ENCODE measurements at regions not wholly inside any gene's neighbourhood (a gene's known extent, or its start where the extent isn't known, plus 50 kb on each side); places are given as distances from the start of the nearest gene placed in this dataset.

DNA sequence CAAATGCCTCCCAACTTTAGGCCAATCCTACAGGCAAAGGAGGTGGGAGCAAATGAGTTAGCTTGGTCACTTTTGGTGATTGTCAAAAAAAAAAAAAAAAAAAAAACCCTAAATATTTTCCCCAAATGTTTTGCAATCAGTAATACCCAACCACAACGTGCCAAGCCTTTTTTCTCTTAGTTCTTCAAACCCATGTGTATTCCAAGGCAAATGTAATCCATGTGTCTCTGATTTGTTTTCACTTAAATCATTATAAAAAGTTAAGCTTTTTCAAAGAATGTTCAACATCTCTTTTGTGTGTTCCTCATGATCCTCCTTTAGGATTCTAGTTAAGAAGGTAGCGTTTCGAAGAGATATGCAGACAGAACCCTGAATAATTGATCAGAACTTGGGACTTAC lies 328.4 kb downstream of the PAPSS1 start:
- Histone ChIP-seq H3K9me1 (ENCODE audit: control insufficient read depth, insufficient read depth, low read length) (no peaks in the 10 kb centered on the region), H3K79me2 (ENCODE audit: control insufficient read depth, insufficient read depth, low read length) (no peaks in the 10 kb centered on the region), H3K4me3 (no peak overlapping the region), H3K9me3 (replicated peaks; ENCODE audit: control insufficient read depth, insufficient read depth, low read depth, low read length) (no peaks in the 10 kb centered on the region), H3K4me1 (replicated peaks in 1 of 2; ENCODE audit: control insufficient read depth in 2 of 2, insufficient read depth in 2 of 2, low read length in 2 of 2) (no peaks in the 10 kb centered on the region), H3K27ac (ENCODE audit: extremely low read depth, low read depth, low read length) (no peak overlapping the region), H3K36me3 (ENCODE audit: control insufficient read depth, insufficient read depth, low read length) (no peaks in the 10 kb centered on the region), H3K9ac (ENCODE audit: insufficient read depth in 1 of 2, low read depth in 2 of 2, low read length in 2 of 2) (no peak overlapping the region), H3K27me3 (ENCODE audit: control insufficient read depth in 2 of 2, insufficient read depth in 2 of 2, low read length in 2 of 2) (no peaks in the 10 kb centered on the region), H4K20me1 (replicated peaks; ENCODE audit: control insufficient read depth, insufficient read depth, low read length) (no peaks in the 10 kb centered on the region), H3K4me2 (ENCODE audit: insufficient read depth, low read length) (no peak overlapping the region), H2AFZ (ENCODE audit: low read depth, low read length) (no peak overlapping the region)
- no peak for FAIRE-seq
- no TSS peak for BruUV-seq (replicated peaks)
- no peak for ATAC-seq
- ChIA-PET CTCF (ENCODE audit: low intra/inter-chr PET ratio) (no interaction called here), POLR2A (no interaction called here)
- no peak for DNase-seq (ENCODE audit: extremely low read depth in 1 of 4, low spot score in 3 of 4)
- TF ChIP-seq CREM (IDR thresholded peaks at IDR 0.05; ENCODE audit: low read depth): no peak
- no peak for TF ChIP-seq TCF15 (CRISPR knock-in tag; IDR thresholded peaks at IDR 0.05)
- TF ChIP-seq PCBP2 (IDR thresholded peaks at IDR 0.05; ENCODE audit: low read depth, low read length, poor library complexity, severe bottlenecking): no peak
- TF ChIP-seq E2F3 (CRISPR knock-in tag; IDR thresholded peaks at IDR 0.05): no peak
- no peak for TF ChIP-seq TFAP4 (CRISPR knock-in tag; IDR thresholded peaks at IDR 0.05; ENCODE audit: borderline replicate concordance)
- TF ChIP-seq CCNT2 (IDR thresholded peaks at IDR 0.05; ENCODE audit: borderline replicate concordance, extremely low read depth, insufficient read length, low read depth, low read length): no peak
- TF ChIP-seq RBBP5 (IDR thresholded peaks at IDR 0.05; ENCODE audit: borderline replicate concordance, insufficient read depth, low read length, poor library complexity, severe bottlenecking): no peak
- TF ChIP-seq ZNF766 (CRISPR knock-in tag; conservative IDR thresholded peaks at IDR 0.05): no peak
- TF ChIP-seq HMG20B (CRISPR knock-in tag; IDR thresholded peaks at IDR 0.05): no peak
- no peak for TF ChIP-seq ZKSCAN1 (IDR thresholded peaks at IDR 0.05; ENCODE audit: low read depth, low read length)
- TF ChIP-seq ZNF354B (CRISPR knock-in tag; IDR thresholded peaks at IDR 0.05): no peak
- TF ChIP-seq NCOA1 (IDR thresholded peaks at IDR 0.05; ENCODE audit: low read depth): no peak
- no peak for TF ChIP-seq ZBTB5 (IDR thresholded peaks at IDR 0.05)
- no peak for TF ChIP-seq SMAD1 (IDR thresholded peaks at IDR 0.05; ENCODE audit: low read depth, low read length, partially characterized antibody)
- no peak for TF ChIP-seq NFXL1 (CRISPR knock-in tag; IDR thresholded peaks at IDR 0.05)
- no peak for TF ChIP-seq ZFX (CRISPR knock-in tag; IDR thresholded peaks at IDR 0.05)
- no peak for TF ChIP-seq RNF2 (IDR thresholded peaks at IDR 0.05)
- in situ Hi-C loops (cut with MboI) (no loop called here), intact Hi-C loops (cut with micrococcal nuclease) (no loop called here)
- WGBS (ENCODE audit: insufficient coverage, low coverage, missing lambda C conversion rate): 0% methylated on average over 3 of the region's 3 CpGs

All from K562 (cell line).